Transverse colon (tissue), 3 donors: ENCODE measurements at regions not wholly inside any gene's neighbourhood (a gene's known extent, or its start where the extent isn't known, plus 50 kb on each side); places are given as distances from the start of the nearest gene placed in this dataset.

Source experiments
- POLR2A ChIP-seq: fragments of 450-650 bp; IDR thresholded peaks from one replicate; pipeline ENCODE4 v1.6.1; 2016; ENCODE audit warnings: antibody characterized with exemption, mild to moderate bottlenecking, moderate library complexity
- TF ChIP-seq, protein P1 (sequence below), 5 experiments: fragments of 200-600 bp in 3 of 5; fragments of 450-650 bp in 2 of 5; sonication (generic) in 3 of 5; IDR thresholded peaks; 1 replicate in 2 of 5; 2 replicates in 3 of 5; pipeline ENCODE4 v1.5.1; 2016 to 2017; ENCODE audit warnings: antibody characterized with exemption in 5 of 5, inconsistent platforms in 3 of 5, mild to moderate bottlenecking in 2 of 5, moderate library complexity in 1 of 5

- TF ChIP-seq, protein P1, sequence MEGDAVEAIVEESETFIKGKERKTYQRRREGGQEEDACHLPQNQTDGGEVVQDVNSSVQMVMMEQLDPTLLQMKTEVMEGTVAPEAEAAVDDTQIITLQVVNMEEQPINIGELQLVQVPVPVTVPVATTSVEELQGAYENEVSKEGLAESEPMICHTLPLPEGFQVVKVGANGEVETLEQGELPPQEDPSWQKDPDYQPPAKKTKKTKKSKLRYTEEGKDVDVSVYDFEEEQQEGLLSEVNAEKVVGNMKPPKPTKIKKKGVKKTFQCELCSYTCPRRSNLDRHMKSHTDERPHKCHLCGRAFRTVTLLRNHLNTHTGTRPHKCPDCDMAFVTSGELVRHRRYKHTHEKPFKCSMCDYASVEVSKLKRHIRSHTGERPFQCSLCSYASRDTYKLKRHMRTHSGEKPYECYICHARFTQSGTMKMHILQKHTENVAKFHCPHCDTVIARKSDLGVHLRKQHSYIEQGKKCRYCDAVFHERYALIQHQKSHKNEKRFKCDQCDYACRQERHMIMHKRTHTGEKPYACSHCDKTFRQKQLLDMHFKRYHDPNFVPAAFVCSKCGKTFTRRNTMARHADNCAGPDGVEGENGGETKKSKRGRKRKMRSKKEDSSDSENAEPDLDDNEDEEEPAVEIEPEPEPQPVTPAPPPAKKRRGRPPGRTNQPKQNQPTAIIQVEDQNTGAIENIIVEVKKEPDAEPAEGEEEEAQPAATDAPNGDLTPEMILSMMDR (IDR thresholded peaks at IDR 0.05) = no peak
- TF ChIP-seq POLR2A = no peak
Measured at GRCh38 chr1:68831281-68831680, 334.4 kb upstream of the DEPDC1 start.
